Skeletal muscle cell (primary cell): ENCODE measurements at regions not wholly inside any gene's neighbourhood (a gene's known extent, or its start where the extent isn't known, plus 50 kb on each side); places are given as distances from the start of the nearest gene placed in this dataset.

Experiments
- DNase-seq: peaks from one replicate; pipeline ENCODE4 v3.0.0-alpha.2; 2010; ENCODE audit warnings: low read depth
- H3K4me3 ChIP-seq: 2 replicates; pipeline ENCODE4 v1.5.1; 2011; ENCODE audit warnings: low read depth, mild to moderate bottlenecking, control low read depth, low read length, moderate library complexity

DNA sequence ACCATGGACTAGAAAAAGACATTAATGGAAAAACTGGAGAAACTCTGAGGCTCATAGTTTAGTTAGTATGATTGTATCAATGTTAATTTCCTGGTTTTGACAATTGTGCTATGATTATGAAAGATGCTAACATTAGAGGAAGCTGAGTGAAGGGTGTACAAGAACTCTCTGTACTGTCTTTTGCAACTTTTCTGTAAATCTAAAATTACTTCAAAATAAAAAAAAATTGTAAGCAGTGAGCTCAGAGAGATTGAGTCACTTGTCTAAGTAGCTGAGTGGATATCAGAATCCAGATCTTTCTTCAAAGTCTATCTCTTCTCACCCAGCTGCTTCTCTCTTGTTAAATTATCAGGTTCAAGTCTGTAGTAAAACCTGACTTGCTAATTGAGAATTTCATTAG lies 181.1 kb downstream of the PLCE1 start:
- no peak for DNase-seq
- H3K4me3 ChIP-seq = no peak overlapping the region

DNA sequence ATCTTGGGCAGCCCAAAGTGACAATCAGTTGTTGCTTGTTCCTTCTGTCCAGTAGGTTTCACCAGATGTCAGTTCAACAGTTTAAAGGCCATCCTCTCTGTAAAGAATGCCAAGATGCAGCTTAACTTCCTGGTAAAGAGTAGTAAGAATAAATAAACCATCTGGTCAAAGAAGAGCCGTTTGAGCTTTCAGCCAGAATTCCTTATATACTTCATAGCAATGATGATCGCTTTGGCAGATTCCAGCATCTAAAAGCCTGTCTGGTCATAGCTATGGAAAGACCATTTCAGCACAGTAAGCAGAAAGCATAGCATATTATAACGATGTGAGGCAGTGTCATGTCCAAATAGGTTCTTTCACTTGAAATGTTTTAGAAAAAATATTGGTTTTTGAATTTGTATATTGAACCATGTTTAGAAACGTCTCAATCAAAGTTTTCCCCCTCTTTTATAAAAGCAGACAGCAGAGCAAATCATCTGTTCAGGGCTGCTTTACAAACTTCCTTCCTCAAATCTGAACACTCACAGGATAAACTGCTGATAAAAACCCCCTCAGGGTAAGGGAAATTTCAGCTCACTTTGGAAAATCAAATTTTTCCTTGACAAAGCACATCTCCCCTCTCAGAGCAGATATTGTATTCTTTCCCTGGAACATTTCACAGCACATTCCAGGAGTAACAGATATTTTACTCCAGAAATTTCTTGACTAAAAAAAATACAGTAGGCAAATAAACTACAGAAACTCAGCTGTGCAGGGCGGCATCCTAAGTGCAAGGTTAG lies 184.1 kb downstream of the NOC3L start:
- H3K4me3 ChIP-seq = no peak overlapping the region
- DNase-seq = no peak

DNA sequence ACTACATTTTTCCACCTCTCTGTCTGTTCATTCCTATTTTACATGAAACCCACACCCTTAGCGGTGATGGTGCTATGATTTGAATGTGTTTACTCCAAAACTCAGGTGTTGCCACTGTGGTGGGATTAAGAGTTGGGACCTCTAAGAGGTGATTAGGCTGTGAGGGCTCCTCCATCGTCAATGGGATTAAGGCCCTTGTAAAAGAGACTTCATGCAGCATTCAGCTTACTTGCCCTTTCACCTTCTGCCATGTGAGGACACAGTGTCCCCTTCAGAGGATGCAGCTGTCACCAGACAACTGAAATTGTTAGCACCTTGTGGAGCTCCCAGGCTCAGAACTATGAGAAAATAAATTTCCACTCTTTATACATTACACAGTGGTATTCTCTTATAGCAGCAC lies 182.2 kb downstream of the NOC3L start:
- no peak overlapping the region for H3K4me3 ChIP-seq
- no peak for DNase-seq

GRCh38 chr10:94183666-94184264 lies 179.0 kb downstream of the NOC3L start:
- peak; percentile 99 for DNase-seq
- no peak overlapping the region for H3K4me3 ChIP-seq

DNA sequence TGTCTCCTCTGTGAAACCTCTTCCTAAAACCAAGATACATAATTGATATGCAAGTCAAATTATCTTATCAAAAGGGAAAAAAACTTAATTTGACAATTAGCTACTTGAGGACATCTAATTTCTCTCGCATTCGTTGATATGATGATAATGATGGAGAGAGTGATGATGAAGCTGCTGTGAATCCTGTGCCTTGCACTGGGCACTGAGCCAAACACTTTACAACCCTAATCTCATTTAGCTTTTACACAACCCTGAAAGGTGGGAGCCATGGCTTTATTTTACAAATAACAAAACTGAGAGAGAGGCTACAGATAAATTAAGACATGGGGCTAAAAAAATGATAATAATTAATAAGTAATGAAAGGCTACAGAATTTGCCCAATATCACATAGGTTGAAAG lies 176.0 kb downstream of the NOC3L start:
- H3K4me3 ChIP-seq = no peak overlapping the region
- no peak for DNase-seq

- no peak for DNase-seq
- H3K4me3 ChIP-seq = no peak overlapping the region
Measured at GRCh38 chr10:94192333-94192732, 170.4 kb downstream of the NOC3L start.

DNA sequence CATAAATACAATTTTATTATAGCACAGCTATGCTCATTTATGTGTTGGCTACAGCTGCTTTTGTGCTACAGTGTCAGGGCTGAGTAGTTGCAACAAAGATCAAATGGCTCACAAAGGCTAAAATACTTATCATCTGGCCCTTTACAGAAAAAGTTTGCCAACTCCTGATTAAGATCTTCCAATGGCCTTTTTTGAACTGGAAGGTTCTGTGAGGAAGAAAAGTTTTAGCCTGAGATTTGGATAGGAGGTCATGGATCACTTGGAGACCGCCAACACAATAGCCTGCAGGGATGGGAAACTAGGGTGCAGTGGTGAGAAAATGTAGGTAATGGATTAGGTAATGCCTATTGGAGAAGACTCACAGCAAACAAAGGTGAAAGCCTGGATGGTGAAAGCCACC lies 169.8 kb downstream of the NOC3L start:
- DNase-seq = no peak
- H3K4me3 ChIP-seq = no peak overlapping the region

- no peak overlapping the region for H3K4me3 ChIP-seq
- peak; percentile 65 for DNase-seq
Measured at GRCh38 chr10:94193466-94193924, 169.2 kb downstream of the NOC3L start.

DNA sequence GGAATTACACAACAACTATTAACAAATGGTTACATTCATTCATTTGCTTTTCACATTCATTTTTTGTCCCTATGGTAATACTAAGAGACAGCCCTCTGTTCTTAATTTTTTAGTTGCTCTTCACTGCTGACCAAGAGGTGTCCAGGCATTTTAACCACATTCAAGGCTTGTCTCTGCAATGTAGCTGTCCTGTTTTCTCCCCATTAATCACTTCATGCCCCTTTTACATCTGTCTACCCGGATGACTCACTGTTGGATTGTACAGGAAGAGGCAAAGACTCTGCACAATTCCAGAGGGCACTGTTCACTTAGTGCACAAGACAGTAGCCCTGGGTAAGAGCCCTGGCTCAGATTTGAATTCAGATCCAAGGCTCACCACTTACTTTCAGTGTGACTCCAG lies 168.5 kb downstream of the NOC3L start:
- DNase-seq = no peak
- no peak overlapping the region for H3K4me3 ChIP-seq

DNA sequence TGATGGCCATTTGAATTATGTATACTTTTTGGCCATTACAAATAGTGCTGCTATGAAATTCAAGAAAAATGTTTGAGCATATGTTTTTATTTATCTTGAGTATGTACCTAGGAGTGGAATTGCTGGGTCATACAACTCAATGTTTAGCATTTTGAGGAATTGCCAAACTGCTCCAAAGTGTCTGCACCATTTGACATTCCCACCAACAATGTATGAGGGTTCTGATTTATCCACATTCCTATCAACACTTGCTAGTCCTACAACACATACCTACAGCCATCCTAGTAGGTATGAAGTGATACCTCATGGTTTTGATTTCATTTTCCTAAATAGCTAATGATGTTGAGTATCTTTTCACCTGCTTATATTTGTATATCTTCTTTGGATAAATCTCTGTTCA lies 165.5 kb downstream of the NOC3L start:
- no peak for DNase-seq
- no peak overlapping the region for H3K4me3 ChIP-seq

DNA sequence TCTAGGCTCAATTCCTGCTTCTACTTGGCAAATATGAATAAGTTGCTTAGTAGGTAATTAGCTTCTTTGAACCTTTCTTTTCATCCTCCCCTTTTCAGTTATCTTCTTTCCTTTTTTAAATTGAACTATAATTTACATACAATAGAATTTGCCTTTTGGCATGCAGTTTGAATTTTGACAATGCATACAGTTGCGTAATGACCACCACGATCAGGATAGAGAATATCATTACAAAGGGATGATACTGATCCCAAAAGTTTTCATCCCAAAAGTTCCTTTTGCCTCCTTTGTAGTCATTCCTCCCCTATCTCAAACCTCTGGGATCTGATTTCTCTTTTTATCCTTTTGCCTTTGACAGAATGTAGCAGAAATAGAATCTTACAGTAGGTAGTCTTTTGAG lies 164.4 kb downstream of the NOC3L start:
- H3K4me3 ChIP-seq = no peak overlapping the region
- DNase-seq = no peak

DNA sequence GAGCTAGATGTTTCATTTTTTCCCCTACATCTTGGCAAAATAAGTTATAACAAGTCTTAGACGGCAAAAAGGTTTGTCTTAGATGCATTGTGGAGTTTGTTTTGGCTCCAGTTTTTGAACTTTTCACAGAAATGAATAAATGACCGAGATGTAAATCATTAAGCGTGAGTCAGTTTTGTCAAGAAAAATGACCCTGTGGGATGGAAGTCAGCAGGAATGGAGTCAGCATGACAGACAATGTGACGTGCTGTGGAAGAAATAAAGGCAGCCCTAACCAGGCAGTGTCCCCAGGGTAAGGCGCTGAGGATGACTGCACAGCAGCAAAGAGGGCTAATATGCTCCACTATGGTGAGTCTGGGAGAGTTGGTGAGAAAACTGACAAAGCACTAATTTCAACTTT lies 163.2 kb downstream of the NOC3L start:
- no peak overlapping the region for H3K4me3 ChIP-seq
- no peak for DNase-seq

GRCh38 chr10:94200146-94200837 lies 162.4 kb downstream of the NOC3L start:
- DNase-seq = no peak
- no peak overlapping the region for H3K4me3 ChIP-seq

DNA sequence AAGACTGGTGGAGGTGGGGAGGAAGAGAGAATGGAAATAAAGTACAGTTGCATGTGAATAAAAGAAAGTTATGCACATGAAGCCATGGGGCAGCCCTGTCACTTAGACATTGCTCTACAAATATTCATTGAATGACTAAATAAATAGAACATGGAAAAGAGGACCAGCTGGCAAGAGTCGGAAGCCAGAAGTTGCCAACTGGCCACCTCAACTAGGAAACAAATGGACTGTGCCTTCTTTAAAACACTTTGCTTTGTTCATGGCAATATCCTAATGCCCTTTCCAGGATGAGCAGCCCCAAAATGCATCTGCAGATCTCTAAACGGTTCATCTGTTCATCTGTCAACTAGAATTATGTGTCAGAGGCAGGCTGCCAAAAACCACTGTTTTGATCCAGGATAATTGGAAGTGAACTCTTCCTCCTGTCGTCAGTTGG lies 157.3 kb downstream of the NOC3L start:
- DNase-seq = no peak
- no peak overlapping the region for H3K4me3 ChIP-seq

DNA sequence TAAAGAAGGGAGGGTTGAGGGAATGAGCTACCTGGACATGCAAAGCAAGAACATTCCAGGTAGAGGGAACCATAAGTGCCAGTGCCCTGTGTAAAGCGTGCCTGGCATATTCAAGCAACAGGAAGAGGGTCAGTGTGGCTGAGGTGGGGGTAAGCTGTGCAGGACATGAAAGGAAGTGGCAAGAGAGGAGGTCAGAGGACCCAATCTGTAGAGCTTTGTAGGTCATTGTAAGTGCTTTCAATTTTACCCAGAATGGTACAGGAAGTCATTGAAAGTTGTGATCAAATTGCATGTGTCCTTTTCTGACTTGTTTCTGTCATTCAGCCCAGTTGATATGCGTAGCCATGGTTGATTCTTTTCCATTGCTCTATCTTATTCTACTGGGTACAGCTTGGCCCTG lies 156.6 kb downstream of the NOC3L start:
- no peak overlapping the region for H3K4me3 ChIP-seq
- no peak for DNase-seq

- no peak for DNase-seq
- H3K4me3 ChIP-seq = no peak overlapping the region
Measured at GRCh38 chr10:94208315-94208714, 154.4 kb downstream of the NOC3L start.

DNA sequence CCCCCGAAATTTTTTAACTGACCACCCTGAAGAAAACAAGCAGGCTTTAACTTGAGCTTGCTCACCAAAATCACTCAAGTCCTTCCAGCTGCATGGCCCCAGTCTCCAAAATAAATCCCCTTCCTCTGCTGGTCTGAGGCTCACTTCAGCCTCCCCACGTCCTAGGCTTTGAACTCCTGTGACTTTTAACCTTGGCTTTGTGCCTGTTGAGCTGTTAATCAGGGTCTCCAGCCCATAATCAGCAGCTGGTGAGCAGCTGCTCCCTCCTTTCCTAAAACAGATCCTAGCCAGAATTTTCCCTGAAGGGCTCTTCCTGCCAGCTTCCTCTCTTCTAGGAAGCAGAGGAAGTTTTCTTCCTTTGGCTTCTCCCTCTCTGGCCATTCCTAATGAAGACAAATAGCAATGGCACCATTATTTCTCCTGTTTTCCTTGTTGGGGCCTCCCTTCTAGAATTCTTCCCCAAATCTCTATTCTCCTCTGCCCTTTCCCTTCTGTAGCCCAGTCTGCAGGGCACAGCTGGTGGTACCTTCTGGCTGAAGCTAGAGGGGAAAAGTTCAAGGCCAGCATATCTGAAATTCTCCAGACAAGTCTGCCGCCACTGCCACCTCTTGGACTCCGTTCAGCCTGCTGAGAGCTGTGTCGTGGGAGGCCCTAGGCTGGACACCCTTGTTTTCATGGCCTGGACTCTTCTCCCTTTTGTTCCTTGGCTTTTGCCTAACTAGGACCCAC lies 152.1 kb downstream of the NOC3L start:
- DNase-seq = no peak
- H3K4me3 ChIP-seq = no peak overlapping the region

DNA sequence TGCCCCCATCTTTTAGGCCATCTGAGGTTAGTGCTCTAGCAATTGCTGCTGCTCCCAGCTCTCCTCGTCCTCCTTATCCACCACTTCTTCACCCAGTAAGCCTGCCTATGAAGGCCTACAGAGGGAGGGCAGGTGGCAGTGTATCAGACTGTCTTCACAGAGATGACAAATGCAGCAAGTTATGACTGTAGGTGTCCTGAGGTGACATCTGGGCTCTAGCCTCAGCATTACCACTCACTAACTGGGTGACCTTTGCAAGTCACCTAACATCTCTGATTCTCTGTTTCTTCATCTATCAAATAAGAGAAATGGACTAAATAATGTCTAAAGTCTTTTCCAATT lies 151.6 kb downstream of the NOC3L start:
- no peak for DNase-seq
- no peak overlapping the region for H3K4me3 ChIP-seq

GRCh38 chr10:94213001-94213530 lies 149.7 kb downstream of the NOC3L start:
- no peak overlapping the region for H3K4me3 ChIP-seq
- no peak for DNase-seq

DNA sequence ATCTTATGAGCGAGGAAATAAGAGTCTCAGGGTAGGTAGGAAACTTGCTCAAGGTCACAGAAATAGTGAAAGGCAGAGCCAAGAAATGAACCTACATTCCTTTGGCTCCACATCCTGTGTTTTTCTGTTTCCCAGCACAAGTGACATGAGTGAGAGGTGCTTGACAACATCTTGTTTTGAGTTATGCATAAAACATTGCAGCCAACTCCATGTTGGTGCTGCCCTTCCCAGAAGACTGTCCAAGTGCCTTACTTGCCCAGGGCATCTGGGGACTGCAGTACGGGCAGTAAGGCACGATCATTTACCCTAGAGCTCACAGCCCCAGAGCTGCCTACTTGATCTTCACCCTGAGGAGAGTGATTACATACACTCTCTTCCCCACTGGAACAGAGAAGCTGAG lies 148.8 kb downstream of the NOC3L start:
- DNase-seq = no peak
- no peak overlapping the region for H3K4me3 ChIP-seq
